Left ventricle myocardium superior (tissue), 1 donor: ENCODE measurements at regions not wholly inside any gene's neighbourhood (a gene's known extent, or its start where the extent isn't known, plus 50 kb on each side); places are given as distances from the start of the nearest gene placed in this dataset.

Experiments used
- ATAC-seq: fragments of 200-7000 bp; cut with Tn5 transposase; one replicate; pipeline ENCODE4 v1.9.1; 2020; ENCODE audit warnings: mild to moderate bottlenecking, moderate library complexity
- DNase-seq: peaks from one replicate; pipeline ENCODE4 v3.0.0-alpha.2; 2020
- intact Hi-C: fragments of 100-400 bp; cut with micrococcal nuclease; formaldehyde crosslinking; loops from one replicate; pipeline ENCODE4 v1.11.0; 2022
- donor health status: DM: no; HTN: yes; CAD: no; lungs with severe emphysema.

DNA sequence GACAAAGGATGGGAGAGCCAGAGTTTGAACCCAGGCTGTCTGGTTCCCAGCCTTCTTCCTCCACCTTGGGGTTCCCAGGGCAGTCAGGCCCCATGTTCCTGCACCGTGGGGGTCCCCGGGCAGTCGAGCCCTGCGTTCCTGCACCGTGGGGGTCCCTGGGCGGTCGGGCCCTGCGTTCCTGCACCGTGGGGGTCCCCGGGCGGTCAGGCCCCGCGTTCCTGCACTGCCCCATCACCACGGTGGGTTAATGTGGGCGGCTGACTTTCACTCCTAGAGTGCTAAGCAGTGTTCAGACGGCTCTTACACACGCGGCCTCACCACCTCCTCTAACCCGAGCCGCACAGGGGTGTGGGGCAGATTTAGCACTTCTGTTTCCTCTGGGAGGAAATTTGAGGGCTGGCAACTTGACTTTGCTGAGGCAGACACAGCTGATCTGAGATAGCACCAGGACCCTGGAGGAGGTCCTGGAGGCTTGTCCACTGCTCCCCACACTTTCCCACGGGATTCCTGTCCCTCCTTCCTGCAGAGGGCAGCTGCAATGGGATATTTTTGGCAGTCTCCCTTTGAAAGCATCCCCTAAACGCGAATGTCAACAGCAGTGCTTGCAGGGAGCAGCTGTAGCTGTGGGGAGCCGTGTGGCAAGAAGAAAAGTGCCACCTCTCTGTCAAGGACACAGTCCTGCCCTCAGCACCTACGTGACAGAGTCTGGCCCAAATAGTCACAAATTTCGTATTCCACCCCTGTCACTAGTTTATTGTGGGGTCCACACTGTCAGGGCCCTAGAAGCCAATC is 239.4 kb downstream of the TEX29 start:
- DNase-seq (no peak), ATAC-seq (no peak)
- intact Hi-C loops, result no loop called here

DNA sequence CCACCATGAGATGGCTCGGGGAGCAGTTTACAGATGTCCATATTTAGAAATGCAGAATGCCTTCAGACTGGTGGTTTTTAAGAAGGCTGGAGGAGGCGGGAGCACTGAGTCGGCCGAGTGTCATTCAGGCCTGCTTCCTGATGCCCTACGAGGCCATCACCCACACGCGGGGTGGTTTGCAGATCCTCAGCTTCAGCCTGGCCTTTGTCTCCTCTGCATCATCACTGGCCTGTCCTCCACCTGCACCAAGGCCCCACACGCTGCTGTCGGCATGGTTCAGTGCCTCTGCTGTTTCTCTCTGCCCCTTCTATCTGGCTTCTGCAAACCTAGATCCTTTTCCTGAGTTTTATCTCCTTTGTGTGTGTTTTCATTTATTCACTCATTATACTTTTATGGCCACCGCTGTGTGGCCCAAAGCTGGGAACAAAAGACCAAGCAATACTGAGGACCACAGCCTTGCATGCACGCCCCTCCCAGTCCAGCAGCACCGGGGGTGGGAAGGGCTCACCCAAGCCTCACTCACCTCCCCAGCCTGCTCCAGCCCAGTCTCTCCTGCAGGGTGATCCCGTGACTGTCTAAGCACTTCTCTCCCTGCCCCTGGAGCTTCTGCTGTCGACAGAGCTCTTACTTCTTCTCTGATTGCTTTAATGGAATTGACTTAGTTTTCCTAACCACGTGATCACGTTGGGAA is 240.8 kb downstream of the TEX29 start:
- intact Hi-C loops, result no loop called here
- no peak for ATAC-seq
- DNase-seq, result no peak

DNA sequence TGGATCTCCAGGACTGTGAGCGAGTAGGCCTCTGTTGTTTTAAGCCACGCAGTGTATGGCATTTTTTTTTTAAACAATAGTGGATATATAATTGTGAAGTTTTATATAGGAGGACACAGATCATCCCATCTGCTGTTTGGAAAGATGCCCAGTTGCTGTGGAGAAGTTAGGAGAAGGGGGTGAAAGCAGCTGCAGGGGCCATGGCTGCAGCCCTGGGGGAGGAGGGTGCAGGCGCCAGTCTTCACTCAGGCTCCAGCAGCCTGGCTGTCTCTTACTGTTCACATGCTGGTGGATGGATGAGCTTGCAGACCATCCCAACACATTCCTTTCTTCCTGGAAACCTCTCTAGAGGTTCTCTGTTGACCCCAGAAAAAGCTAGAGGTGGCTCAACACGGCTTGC is 242.3 kb downstream of the TEX29 start:
- ATAC-seq (no peak), DNase-seq (no peak)
- intact Hi-C loops, result no loop called here

- ATAC-seq, result no peak
- no peak for DNase-seq
- intact Hi-C loops, result no loop called here
Observed at GRCh38 chr13:111564606-111565005, 244.2 kb downstream of the TEX29 start.

DNA sequence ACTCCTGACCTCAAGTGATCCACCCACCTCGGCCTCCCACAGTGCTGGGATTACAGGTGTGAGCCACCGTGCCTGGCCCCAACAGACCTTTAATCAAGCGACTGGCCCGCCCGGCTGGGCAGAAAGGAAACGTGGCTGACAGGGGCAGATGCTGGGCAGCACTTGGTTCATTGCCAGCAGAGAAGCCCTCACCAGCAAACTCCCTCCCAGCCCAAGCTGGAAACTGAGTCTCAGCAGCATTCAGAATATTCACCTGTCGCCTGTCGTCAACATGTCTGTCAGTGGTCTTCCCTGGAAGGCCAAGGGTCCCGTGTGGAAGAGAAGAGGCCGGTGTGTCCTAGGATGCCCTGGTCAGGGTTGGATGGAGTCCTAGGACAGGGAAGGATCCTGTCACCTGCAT is 245.0 kb downstream of the TEX29 start:
- no peak for ATAC-seq
- intact Hi-C loops, result no loop called here
- no peak for DNase-seq

DNA sequence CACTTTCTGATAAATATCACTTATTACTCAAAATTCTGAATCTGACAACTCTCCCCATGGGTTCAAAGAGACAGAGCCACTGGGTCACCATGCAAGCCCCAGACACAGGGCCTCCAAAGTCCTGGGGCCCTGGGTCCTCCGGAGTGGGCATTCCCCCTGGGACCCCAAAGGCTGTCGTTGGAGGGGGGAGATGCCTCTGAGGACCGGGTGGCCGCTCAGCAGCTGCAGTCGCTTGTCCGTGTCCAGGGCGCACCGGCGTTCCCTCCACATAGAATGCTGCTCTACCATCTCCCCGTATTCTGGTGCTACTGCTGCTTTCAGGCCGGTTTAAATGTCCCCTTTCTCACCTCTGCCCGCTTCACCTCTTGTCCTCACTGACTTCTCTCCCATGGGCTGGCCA is 246.1 kb downstream of the TEX29 start:
- no peak for ATAC-seq
- DNase-seq, result no peak
- intact Hi-C loops, result no loop called here

GRCh38 chr13:111567637-111568036 is 247.2 kb downstream of the TEX29 start:
- intact Hi-C loops, result no loop called here
- ATAC-seq (no peak), DNase-seq (no peak)

DNA sequence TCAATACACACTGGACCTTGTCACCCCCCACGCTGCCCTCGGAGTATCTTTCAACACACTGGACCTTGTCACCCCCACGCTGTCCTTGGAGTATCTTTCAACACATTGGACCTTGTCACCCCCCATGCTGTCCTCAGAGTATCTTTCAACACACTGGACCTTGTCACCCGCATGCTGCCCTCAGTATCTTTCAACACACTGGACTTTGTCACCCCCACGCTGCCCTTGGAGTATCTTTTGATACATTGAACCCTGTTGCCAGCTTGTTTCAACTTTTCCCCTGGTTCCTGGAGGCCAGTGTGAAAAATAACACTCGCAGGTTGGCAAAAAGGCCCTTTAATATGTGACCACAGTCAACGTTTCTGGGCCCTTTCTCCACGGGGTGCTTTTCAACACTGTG is 247.8 kb downstream of the TEX29 start:
- intact Hi-C loops, result no loop called here
- DNase-seq (no peak), ATAC-seq (no peak)

- ATAC-seq, result no peak
- no peak for DNase-seq
- intact Hi-C loops, result no loop called here
Observed at GRCh38 chr13:111570911-111571310, 250.5 kb downstream of the TEX29 start.

- DNase-seq (no peak), ATAC-seq (no peak)
- intact Hi-C loops, result no loop called here
Observed at GRCh38 chr13:111572956-111573761, 252.7 kb downstream of the TEX29 start.

- intact Hi-C loops, result no loop called here
- no peak for DNase-seq
- no peak for ATAC-seq
Observed at GRCh38 chr13:111573801-111574200, 253.4 kb downstream of the TEX29 start.

DNA sequence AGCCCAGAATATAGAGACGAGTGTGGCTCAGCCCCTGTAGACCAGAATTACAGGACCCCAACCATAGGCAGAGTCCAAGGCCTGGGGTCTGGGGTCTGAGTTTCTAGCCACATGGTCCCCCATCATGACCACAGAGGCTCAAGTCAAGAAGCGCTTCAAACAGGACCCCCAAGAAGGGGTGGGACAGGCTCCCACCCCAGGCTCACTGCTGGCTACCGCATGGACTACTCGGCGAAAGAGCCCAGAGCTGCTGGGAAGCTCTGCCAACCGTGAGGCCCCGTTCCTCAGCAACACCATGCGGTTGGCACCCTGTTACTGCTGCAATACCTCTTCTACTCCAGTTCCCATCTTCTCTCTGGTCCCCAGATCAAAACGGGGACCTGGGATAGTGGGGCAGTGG is 254.8 kb downstream of the TEX29 start:
- intact Hi-C loops, result no loop called here
- no peak for DNase-seq
- ATAC-seq, result no peak

GRCh38 chr13:111575719-111576118 is 255.3 kb downstream of the TEX29 start:
- no peak for DNase-seq
- no peak for ATAC-seq
- intact Hi-C loops, result no loop called here

DNA sequence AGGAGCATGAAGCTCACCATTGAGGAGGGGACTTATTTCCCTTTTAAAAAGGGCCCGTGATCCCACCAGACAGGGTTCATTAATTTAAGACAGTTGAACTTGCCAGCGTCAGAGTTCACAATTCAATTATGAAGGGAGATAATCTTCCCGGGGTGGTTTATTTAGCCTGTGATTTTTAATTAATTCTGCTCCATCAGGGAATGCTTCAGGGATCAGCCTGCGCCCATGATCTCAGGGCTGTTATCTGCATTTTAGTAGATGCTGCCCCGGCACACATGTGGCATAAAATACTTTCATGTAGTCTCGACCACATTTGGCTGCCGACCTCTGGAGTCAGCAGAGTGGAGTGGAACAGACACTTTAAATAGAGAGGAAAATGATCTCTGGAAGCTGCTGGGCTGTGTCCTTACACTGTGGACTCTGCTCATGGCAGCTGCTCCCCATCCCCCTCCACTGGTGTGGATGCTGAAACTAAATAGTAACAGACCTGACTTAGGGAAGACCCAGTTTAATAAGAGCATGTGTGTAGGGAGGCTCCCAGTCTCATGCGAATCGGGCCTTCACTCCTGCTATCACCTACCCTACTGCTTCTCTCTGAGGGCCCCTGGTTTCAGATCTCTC is 256.9 kb downstream of the TEX29 start:
- intact Hi-C loops, result no loop called here
- no peak for DNase-seq
- no peak for ATAC-seq

GRCh38 chr13:111577956-111578605 is 257.6 kb downstream of the TEX29 start:
- ATAC-seq, result no peak
- intact Hi-C loops, result no loop called here
- no peak for DNase-seq

DNA sequence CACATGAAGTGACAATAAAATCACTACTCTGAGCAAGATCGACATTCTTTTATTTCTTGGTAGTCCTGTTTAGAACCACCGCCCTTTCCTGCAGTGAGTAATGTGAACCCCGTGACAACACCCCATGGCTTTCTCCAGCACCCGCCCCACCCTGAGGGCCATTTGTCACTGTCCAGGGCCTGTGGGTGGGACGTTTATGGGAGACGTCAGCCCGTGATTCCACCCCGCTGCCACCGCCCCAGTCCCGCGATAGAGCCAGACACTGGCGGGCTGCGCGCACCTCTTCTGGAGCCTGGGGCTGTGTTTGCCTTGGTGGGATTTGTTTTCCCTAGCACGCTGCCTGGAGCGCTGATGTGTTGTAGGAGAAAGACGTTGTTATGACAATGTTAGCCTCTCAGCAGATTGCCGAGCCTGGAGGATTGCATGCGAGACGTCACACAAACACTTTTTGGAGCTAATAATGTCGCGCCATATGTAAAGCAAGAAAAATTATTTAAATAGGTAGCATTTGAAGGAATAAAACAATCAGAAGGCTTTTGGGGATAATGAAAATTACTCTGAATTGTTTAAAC is 263.7 kb downstream of the TEX29 start:
- no peak for DNase-seq
- no peak for ATAC-seq
- intact Hi-C loops, result no loop called here

DNA sequence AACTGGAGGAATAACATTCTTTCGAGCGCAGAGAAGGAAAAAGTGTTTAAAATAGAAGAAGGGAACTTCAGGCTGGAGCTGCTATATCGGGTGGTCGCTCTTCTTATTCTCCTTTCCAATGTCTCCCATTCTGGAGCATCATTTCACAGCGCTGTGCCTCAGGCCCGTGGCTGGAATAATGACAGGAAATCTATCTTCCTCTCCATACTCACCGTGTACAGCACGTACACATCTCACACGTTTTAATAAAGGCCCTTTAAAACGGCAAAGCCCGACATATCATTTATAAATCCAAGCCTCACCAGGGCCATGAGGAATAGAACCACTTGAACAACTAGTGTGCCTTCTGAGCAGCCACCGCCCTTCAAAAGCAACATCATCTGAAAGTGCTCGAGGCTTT is 264.4 kb downstream of the TEX29 start:
- no peak for ATAC-seq
- no peak for DNase-seq
- intact Hi-C loops, result no loop called here

DNA sequence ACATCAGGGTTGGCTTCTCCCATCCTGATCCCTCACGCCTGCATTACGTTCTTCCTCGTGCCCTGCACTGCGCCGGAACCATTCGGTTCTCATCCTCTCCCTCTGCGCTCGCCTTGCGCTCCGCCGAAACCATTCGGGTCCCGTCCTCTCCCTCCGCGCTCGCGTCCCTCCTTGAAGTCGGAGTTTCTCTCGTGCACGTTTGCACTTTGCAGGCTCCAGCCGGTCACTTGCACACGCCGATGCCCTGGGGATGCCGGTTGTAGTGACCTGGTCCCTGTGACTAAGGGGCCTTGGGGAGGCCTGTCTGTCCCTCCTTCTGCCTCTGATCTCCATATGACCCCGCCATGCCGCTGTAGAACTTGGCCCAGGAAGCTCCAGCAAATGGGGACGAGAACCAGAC is 265.8 kb downstream of the TEX29 start:
- DNase-seq (no peak), ATAC-seq (no peak)
- intact Hi-C loops, result no loop called here

DNA sequence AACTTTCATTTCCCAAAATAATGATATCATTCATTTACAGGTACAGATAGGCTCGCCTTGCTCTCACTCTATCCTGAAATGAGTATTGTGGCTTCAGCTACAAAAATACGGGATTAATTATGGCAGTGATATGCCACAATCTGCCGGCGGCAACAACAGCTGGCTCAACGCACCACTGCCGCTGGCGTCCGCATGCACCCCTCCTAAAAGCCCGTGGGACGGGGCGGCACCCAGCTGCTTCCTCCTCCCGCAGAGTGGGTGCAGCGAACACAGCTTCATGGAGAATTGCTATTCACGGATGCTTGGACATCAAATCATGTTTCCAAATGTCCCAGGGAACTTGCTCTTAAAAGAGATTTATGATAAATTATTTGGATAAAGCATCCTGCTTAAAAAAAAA is 266.8 kb downstream of the TEX29 start:
- intact Hi-C loops, result no loop called here
- DNase-seq, result no peak

More for the DNA sequence above, 266.8 kb downstream of the TEX29 start:
- no peak for ATAC-seq
